GM18870 (cell line): ENCODE measurements at regions not wholly inside any gene's neighbourhood (a gene's known extent, or its start where the extent isn't known, plus 50 kb on each side); places are given as distances from the start of the nearest gene placed in this dataset.
"Not testable (repeated sequence)": the region's sequence is repeated elsewhere in the genome, so short reads cannot be mapped to it uniquely, and the experiment has no call there.

Experiments used
- ATAC-seq: cut with Tn5 transposase; IDR thresholded peaks from one replicate; pipeline ENCODE4 v1.9.1; 2021; ENCODE audit warnings: moderate library complexity; ENCODE audit not compliant: unreplicated experiment

DNA sequence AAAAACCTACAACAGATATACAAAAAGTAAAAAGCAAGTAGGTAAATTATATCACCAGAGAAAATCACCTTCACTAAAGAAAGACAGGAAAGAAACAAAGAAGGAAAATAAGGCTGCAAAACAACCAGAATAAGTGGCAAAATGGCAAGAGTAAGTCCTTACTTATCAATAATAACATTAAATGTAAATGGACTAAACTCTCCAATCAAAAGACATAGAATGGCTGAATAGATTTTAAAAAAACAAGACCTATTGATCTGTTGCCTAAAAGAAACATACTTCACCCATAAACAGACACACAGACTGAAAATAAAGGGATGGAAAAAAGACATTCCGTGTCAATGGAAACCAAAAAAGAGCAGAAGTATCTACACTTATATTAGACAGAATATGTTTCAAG is 695.7 kb upstream of the FAT3 start:
- no peak for ATAC-seq

DNA sequence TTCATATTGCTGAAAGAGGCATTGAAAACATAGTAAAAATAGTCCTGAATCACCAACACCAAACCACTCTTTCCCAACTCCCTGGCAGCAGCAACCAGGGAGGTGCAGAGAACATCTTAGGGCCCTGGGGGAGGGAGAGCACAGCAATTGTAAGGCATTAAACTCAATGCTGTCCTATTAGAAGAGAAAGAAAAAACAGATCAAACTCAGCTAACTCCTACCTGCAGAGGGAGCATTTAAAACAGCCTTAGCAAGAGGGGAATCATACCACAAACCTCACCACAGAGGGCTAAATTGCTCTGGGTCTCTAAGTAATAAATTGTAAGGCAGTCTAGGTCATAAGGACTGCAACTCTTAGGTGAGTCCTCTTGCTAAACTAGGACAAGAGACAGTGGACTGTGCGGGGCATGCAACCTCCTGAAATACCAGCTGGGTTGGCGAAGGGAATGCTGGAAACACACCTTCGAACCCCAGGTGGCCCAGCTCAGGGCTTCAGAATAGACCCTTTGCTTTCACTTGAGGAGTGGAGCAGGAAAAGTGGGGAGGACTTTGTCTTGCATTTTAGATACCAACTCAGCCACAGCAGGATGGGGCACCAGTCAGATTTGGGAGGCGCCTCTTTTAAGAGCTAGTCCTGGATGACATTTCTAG is 697.1 kb upstream of the FAT3 start:
- no peak for ATAC-seq

- no peak for ATAC-seq
Measured at GRCh38 chr11:91513734-91514133, 710.9 kb upstream of the FAT3 start.

DNA sequence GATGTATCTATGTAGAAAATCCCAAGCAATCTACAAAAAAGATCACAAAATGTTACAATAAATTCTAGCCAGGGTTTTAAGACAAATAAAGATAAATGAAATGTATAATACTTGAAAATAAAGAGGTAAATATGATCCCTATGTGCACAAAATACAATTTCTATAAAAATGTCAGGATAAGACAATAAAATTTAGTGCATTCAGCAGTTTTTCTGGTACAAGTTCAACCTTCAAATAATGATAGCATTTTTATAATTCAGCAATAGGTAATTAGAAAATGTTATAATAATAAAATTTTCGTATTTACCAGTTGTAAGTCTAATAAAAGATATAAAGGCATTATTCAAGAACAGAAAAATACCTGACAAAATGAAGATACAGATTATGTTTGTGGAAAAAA is 726.8 kb upstream of the FAT3 start:
- no peak for ATAC-seq

DNA sequence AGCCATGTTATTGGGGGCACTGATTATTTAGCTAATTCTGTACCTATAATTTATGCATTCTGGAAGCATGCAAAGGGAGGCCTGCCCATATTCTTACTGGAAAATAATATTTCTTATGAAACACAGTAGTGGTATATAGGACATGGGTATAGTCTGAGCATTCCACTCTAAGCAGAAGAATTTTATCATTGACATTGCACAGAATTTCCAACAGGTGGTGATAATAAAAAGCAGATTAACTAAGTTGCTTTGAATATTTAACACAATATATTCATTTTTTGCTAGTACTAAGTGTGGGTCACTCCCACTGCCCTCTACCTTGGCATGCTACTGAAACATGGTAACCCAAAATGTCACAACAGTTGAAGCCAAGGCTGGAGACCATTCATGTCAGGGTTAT is 728.8 kb upstream of the FAT3 start:
- no peak for ATAC-seq

DNA sequence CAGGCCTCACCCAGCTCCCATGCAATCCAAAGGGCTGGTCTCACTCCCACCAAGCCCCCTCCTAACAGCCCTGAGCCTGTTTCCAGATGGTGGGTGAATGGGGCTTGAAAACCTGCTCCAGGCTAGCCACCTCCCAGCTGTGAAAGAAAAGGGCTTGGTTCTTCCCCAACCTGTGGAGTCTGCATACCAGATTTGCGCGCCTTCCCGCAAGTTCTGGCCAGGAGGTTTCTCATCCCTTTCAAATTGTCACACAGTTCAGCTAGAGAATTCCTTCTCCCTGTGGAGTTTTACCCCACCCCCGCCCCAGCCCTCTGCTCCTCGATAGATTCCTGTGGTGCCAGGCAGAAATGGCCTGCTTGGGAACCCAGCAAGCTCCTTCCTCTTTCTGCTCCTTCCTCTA is 734.6 kb upstream of the FAT3 start:
- no peak for ATAC-seq

DNA sequence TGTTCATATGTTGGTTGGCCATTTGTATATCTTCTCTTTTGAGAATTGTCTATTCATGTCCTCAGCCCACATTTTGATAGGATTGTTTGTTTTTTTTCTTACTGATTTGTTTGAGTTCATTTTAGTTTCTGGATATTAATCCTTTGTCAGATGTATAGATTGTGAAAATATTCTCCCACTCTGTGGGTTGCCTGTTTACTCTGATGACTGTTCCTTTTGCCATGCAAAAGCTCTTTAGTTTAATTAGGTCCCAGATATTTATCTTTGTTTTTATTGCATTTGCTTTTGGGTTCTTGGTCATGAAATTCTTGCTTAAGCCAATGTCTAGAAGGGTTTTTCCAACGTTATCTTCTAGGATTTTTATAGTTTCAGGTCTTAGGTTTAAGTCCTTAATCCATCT is 740.7 kb upstream of the FAT3 start:
- not testable (repeated sequence) for ATAC-seq

- ATAC-seq: not testable (repeated sequence)
Measured at GRCh38 chr11:91481875-91482274, 742.7 kb upstream of the FAT3 start.

DNA sequence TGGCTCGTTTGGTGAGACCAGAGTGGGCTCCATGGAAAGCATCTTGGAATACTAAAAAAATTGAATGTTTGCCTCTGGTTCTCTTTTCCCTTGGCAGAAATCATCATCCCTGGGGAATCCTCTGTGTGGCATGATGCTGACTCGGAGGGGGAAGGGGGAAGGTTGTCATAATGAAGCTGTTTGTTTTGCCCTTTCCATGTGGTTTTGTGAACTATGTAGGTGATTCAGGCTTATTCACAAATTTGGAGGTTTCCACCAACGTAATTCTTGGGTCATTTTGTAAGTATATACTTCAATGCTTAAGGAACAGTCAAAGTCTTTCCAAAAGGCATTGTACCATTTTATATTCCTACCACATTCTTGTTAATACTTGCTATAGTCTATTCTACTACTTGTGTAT is 754.0 kb upstream of the FAT3 start:
- ATAC-seq: no peak

GRCh38 chr11:91459840-91460239 is 764.8 kb upstream of the FAT3 start:
- no peak for ATAC-seq

- ATAC-seq: no peak
Measured at GRCh38 chr11:91446267-91446666, 778.4 kb upstream of the FAT3 start.

GRCh38 chr11:91435694-91436395 is 788.8 kb upstream of the FAT3 start:
- ATAC-seq: no peak

DNA sequence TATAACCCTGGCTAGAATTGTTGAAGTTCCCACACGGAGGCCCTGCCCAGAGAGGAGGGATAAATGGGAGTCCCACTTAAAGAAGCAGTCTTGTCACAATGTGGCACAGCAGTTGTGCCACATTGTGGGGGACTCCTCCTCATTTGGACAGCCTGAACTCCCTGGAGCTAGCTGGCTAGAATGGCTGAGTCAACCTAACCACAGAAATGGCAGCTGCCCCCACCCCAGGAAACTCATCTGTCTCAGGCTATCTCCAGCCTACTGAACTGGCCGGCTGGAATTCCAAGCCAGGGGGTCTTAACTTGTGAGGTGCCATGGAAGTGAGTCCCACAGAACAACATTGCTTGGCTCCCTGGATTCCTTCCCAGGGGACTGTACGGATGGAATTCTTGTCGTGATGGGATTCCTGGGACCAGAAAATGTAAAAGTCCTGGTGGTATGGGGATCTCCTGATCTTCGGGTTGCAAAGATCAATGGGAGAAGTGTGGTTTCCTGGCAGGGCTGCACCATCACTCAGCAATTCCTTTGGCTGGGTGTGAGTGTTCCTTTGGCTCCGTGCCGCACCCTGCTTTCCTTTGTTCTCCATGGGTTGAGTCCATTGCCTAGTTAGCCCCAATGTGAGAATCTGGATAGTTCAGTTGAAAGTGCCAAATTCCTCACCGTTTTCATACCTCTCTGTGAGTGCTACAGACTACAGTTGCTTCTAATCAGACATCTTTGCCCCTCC is 791.2 kb upstream of the FAT3 start:
- ATAC-seq: no peak

DNA sequence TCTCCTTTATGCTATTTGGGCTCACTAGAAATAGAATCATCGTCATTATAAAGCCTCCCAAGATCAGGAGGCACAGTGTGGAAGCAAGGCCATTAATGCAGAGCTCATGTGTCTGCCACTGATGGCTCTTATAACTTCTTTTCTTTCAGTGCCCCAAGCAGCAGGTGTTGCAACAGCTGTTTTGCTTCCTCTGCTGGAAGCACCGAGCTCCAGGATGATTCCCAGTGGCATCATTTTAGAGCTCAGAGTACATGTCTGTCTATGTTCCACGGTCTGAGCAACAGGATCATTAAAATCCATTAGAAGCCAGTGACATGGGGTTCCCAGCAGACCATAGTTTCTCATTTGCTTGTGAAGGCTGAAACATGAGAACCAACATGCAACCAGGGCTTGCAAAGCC is 803.0 kb upstream of the FAT3 start:
- ATAC-seq: no peak

DNA sequence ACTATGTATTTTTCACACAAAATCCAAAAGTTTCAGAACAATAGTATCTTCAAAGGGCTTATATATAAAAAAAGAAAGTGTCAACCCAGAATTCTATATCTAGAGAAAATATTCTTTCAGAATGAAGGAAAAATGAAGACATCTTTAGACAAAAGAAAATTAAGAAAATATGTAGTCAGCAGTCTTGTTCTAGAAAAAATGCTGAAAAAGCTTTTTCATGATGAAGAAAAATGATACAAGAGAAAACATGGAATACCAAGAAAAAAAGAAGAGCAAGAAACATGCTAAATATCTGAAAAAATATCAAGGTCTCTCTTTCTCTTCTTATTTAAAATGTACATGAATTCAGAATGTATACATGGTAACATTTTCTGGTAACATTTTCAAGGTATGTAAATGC is 816.8 kb upstream of the FAT3 start:
- ATAC-seq: no peak

GRCh38 chr11:91406009-91406408 is 818.6 kb upstream of the FAT3 start:
- ATAC-seq: no peak

DNA sequence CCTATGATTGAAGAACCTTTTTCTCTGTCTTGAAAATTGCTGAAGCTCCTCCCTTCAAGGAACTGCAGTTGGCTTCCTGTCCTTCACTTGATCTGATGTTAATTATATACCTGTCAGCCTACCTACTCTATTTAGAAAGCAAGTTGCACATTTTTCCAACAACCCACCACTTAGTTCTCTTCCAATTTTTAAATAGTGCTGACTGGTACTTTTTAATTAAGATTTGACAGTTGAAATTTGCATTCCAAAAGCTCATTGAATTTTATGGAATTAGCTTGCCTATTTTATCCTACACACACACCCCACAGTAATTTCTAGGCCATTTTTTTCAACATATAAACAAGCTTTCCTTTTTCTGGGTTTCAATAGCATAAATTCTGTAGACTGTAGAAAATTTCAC is 820.3 kb upstream of the FAT3 start:
- ATAC-seq: no peak

DNA sequence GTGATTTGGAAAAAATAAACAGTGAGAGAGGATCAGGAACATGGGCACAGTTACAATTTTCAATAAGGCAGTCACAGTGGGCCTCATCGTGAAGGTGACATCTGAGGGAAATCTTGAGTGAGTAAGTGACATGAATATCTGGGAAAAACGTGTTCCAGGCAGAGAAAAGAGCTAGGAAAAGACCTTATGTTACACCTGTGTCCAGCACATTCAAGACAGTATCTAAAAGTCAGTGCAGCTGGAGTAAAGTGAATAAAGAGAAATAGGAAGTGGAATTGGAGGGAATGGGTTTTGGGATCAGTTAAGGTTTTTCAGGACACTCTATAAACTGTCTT is 827.5 kb upstream of the FAT3 start:
- ATAC-seq: no peak

DNA sequence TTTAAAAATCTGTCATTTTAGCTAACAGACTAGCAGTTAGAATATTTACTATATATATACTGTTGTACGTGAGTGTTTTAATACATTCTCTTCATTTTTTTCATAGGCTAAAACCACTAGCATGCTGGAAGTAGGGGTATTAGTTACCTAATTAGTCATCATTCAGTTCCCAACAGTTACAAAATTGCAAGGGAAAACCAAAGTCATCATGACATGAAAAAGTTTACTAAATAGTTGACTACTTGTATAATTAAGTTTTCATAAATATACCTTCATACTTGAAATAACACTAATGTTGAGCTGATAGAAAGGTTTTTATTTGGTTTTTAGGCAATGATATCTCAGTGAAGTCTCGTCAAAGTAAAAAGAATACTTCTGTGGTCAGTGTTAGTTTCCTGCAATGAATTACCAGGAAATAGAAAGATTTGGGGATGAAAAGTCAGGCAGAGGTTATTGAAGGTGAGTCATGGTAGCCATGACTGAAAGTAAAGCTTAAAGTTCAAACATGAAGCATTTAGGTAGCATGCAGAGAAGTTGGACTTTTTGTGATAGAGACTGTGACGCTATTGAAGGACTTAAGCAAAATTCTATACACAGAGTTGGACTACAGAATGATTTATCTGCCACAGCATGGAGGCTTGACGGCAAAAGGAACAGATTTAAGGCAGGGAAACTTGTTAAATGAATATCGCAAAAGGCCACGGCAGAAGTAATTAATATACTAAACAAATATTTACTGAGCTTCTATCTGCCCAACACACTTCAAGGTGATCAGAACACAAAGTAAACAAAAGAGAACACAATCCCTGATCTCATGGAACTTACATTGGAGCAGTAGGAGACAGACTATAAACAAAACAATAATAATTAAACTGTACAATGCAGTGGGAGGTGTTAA is 828.1 kb upstream of the FAT3 start:
- no peak for ATAC-seq

DNA sequence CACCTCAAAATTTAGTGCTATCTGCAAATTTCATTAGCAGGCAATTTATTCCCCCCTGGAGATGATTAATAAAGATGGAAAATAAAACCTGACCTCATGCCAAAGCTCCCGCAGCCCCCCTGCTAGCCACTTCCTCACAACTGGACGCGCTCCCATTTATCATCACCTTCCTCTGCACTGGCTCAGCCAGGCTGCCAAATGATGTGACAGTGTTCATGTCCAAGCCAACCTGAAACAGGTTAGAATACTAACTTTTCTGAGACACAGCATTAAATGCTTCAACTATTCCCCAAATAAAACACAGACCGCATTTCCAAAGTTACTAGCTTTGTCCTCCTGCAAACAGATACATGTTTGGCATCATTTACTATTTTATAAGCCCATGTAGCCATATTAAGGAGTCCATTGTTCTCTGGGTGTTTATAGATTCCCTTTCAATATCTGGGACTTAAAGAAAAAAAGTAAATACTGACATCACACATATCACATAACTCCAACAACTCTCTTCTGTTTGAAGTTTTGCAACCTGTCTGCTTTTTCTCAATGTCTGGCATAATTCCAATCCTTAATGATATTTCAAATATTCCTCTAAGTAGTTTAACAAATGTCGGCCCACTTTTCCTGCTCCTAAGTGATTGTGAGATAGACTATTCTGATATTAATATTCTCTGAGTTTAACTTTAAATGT is 829.7 kb upstream of the FAT3 start:
- ATAC-seq: no peak
